ENCODE measurements at regions not wholly inside any gene's neighbourhood (a gene's known extent, or its start where the extent isn't known, plus 50 kb on each side); places are given as distances from the start of the nearest gene placed in this dataset.

GRCh38 chr9:105881654-105882349 lies 187.5 kb downstream of the TMEM38B start:
- Histone ChIP-seq H3K18ac (ENCODE audit: insufficient read length, low read depth, low read length) (no peak overlapping the region), H3K56ac (ENCODE audit: insufficient read length, low read depth, low read length) (no peak overlapping the region), H2AFZ (ENCODE audit: low read length) (no peak overlapping the region), H3K4ac (ENCODE audit: low read depth, low read length) (no peak overlapping the region), H2BK120ac (ENCODE audit: low read depth, low read length, poor library complexity, severe bottlenecking) (no peak overlapping the region), H3K79me1 (ENCODE audit: insufficient read depth, low read depth, low read length, poor library complexity, severe bottlenecking) (no peaks in the 10 kb centered on the region), H3K27ac (ENCODE audit: insufficient read length, low read depth, low read length) (no peak overlapping the region), H2BK12ac (ENCODE audit: insufficient read length, low read depth, low read length) (no peak overlapping the region), H4K8ac (replicated peaks; ENCODE audit: insufficient read length, low read depth, low read length) (no peak overlapping the region), H3K14ac (ENCODE audit: insufficient read depth, low read length) (no peak overlapping the region), H3K79me2 (ENCODE audit: insufficient read depth, low read length) (no peaks in the 10 kb centered on the region), H3T11ph (ENCODE audit: low read length) (no peak overlapping the region), H2BK20ac (ENCODE audit: low read depth, low read length, poor library complexity, severe bottlenecking) (no peak overlapping the region), H3K23ac (ENCODE audit: insufficient read length, low read depth, low read length) (no peak overlapping the region), H3K4me1 (ENCODE audit: insufficient read depth, low read length) (no peaks in the 10 kb centered on the region), H3K23me2 (ENCODE audit: insufficient read length, low read depth, low read length, poor library complexity, severe bottlenecking) (no peaks in the 10 kb centered on the region), H4K91ac (ENCODE audit: insufficient read length, low read depth, low read length) (no peak overlapping the region), H2AK5ac (ENCODE audit: insufficient read length, low read length) (no peak overlapping the region), H3K9me3 (ENCODE audit: control insufficient read depth, low read depth, low read length) (no peaks in the 10 kb centered on the region), H2BK15ac (ENCODE audit: low read depth, low read length) (no peak overlapping the region), H3K4me2 (ENCODE audit: insufficient read depth, insufficient read length, low read length) (no peak overlapping the region), H3K9ac (ENCODE audit: extremely low read depth, insufficient read length, low read length) (no peak overlapping the region), H3K27me3 (ENCODE audit: insufficient read depth, low read length) (no peaks in the 10 kb centered on the region), H4K5ac (ENCODE audit: insufficient read length, low read depth, low read length) (no peak overlapping the region), H4K20me1 (ENCODE audit: control insufficient read depth, insufficient read depth, insufficient read length) (no peaks in the 10 kb centered on the region), H2BK5ac (ENCODE audit: insufficient read length, low read length) (no peak overlapping the region)
- no peak overlapping the region; a peak in 1 of 7 replicates for H3K27ac Mint-ChIP-seq
- no CpG with 5 or more reads among the region's 10 CpGs for WGBS (ENCODE audit: extremely low coverage, insufficient read length, low lambda C conversion rate)
- H3K36me3 Mint-ChIP-seq (ENCODE audit: insufficient read depth in 1 of 3, low read depth in 3 of 3) = no peaks in the 10 kb centered on the region
- DNase-seq = peak; percentile 75
- H3K4me1 Mint-ChIP-seq = peaks cover 10% of the 10 kb centered on the region in 2 experiments; a peak in 3 of 4 replicates
- no peak overlapping the region for H3K4me3 Mint-ChIP-seq
- TF ChIP-seq CTCF (conservative IDR thresholded peaks at IDR 0.05) = peak; percentile 96
- no peaks in the 10 kb centered on the region for H3K9me3 Mint-ChIP-seq
- no peaks in the 10 kb centered on the region for H3K27me3 Mint-ChIP-seq (ENCODE audit: low read depth)

Measured in H9 (cell line).